IMR-90 (cell line): ENCODE measurements at regions not wholly inside any gene's neighbourhood (a gene's known extent, or its start where the extent isn't known, plus 50 kb on each side); places are given as distances from the start of the nearest gene placed in this dataset.

Experiments used
- ATAC-seq: fragments of 200-7000 bp; cut with Tn5 transposase; 2 replicates; pipeline ENCODE4 v1.9.1; 2020; ENCODE audit warnings: low read depth, mild to moderate bottlenecking, moderate library complexity
- BruUV-seq: library from RNA; stranded (reverse); fragments of 400-500 nt; replicated peaks from 2 replicates; lab custom pipeline; 2021; lab: Mats Ljungman, UMichigan
- CTCF ChIA-PET: fragments of 300-600 bp; formaldehyde crosslinking; extraction: SDS; loops from one replicate; lab custom pipeline; 2021; ENCODE audit warnings: antibody characterized with exemption; lab: Yijun Ruan, JAX
- POLR2A ChIA-PET: fragments of 300-600 bp; sonication (Branson Sonifier 250); formaldehyde crosslinking; loops from one replicate; lab custom pipeline; 2022; ENCODE audit warnings: antibody characterized with exemption; ENCODE audit not compliant: unreplicated experiment; lab: Charles Lee
- DNase-seq: peaks from one replicate; pipeline ENCODE4 v3.0.0; 2013
- H2AFZ ChIP-seq: replicated peaks from 2 replicates; pipeline ENCODE3; 2013; ENCODE audit warnings: low read length, mild to moderate bottlenecking; ENCODE audit not compliant: poor library complexity
- H2AK5ac ChIP-seq: 2 replicates; pipeline ENCODE4 v1.6.1; 2013; ENCODE audit warnings: low read depth, low read length, inconsistent platforms
- H2AK9ac ChIP-seq: replicated peaks from 2 replicates; pipeline ENCODE3; 2013; ENCODE audit warnings: mild to moderate bottlenecking, low read depth, low read length, moderate library complexity; ENCODE audit not compliant: poor library complexity
- H2BK120ac ChIP-seq: 2 replicates; pipeline ENCODE4 v1.6.1; 2013; ENCODE audit warnings: low read depth, low read length, inconsistent platforms
- H2BK15ac ChIP-seq: 3 replicates; pipeline ENCODE4 v1.6.1; 2013; ENCODE audit warnings: low read depth, low read length, inconsistent platforms
- H2BK20ac ChIP-seq: 2 replicates; pipeline ENCODE4 v1.6.1; 2013; ENCODE audit warnings: low read depth, mild to moderate bottlenecking, inconsistent platforms, low read length, moderate library complexity
- H2BK5ac ChIP-seq: 2 replicates; pipeline ENCODE4 v1.6.1; 2013; ENCODE audit warnings: mild to moderate bottlenecking, low read depth, low read length, inconsistent platforms; ENCODE audit not compliant: poor library complexity, severe bottlenecking
- H3K14ac ChIP-seq: replicated peaks from 2 replicates; pipeline ENCODE4 v1.6.1; 2013; ENCODE audit warnings: low read depth, low read length, inconsistent platforms
- H3K18ac ChIP-seq: 2 replicates; pipeline ENCODE4 v1.6.1; 2013; ENCODE audit warnings: low read depth, low read length, control low read depth
- H3K23ac ChIP-seq: 2 replicates; pipeline ENCODE4 v1.6.1; 2013; ENCODE audit warnings: low read depth, low read length, inconsistent platforms
- H3K27ac ChIP-seq: 2 replicates; pipeline ENCODE4 v1.5.1; 2013; ENCODE audit warnings: mild to moderate bottlenecking, control low read depth, low read length; ENCODE audit not compliant: insufficient read depth
- H3K27me3 ChIP-seq: 2 replicates; pipeline ENCODE4 v1.6.1; 2013; ENCODE audit warnings: low read length; ENCODE audit not compliant: control insufficient read depth, insufficient read depth
- H3K36me3 ChIP-seq: 2 replicates; pipeline ENCODE4 v1.6.1; 2013; ENCODE audit warnings: low read length, mixed read lengths; ENCODE audit not compliant: control insufficient read depth, insufficient read depth
- H3K4ac ChIP-seq: 2 replicates; pipeline ENCODE4 v1.6.1; 2013; ENCODE audit warnings: low read depth, low read length, inconsistent platforms
- H3K4me1 ChIP-seq: 2 replicates; pipeline ENCODE4 v1.6.1; 2013; ENCODE audit warnings: low read length, mixed read lengths; ENCODE audit not compliant: control insufficient read depth, insufficient read depth
- H3K4me2 ChIP-seq: 2 replicates; pipeline ENCODE4 v1.6.1; 2013; ENCODE audit warnings: low read depth, mild to moderate bottlenecking, control low read depth, low read length, moderate library complexity
- H3K4me3 ChIP-seq: 2 replicates; pipeline ENCODE4 v1.5.1; 2013; ENCODE audit warnings: low read depth, mild to moderate bottlenecking, control low read depth, low read length, moderate library complexity; ENCODE audit not compliant: insufficient read depth
- H3K56ac ChIP-seq: 2 replicates; pipeline ENCODE4 v1.6.1; 2013; ENCODE audit warnings: low read length, inconsistent platforms; ENCODE audit not compliant: insufficient read depth; ENCODE audit errors: extremely low read depth
- H3K79me1 ChIP-seq, 2 experiments: 2 replicates each; pipeline ENCODE4 v1.6.1; 2013; ENCODE audit warnings: low read length in 2 of 2, inconsistent platforms in 1 of 2, low read depth in 1 of 2
- H3K9ac ChIP-seq: 2 replicates; pipeline ENCODE4 v1.6.1; 2013; ENCODE audit warnings: low read depth, low read length, control low read depth
- H3K9me1 ChIP-seq: 2 replicates; pipeline ENCODE4 v1.6.1; 2013; ENCODE audit warnings: low read length, inconsistent platforms; ENCODE audit not compliant: insufficient read depth
- H3K9me3 ChIP-seq: 2 replicates; pipeline ENCODE4 v1.6.1; 2013; ENCODE audit warnings: low read length; ENCODE audit not compliant: control insufficient read depth, insufficient read depth
- H4K20me1 ChIP-seq: 2 replicates; pipeline ENCODE4 v1.6.1; 2013; ENCODE audit warnings: low read length, inconsistent platforms; ENCODE audit not compliant: insufficient read depth
- H4K5ac ChIP-seq: 2 replicates; pipeline ENCODE4 v1.6.1; 2013; ENCODE audit warnings: mild to moderate bottlenecking, low read depth, low read length, control low read depth
- H4K8ac ChIP-seq, 2 experiments: 2 replicates each; pipeline ENCODE4 v1.6.1; 2013; ENCODE audit warnings: low read depth in 2 of 2, low read length in 2 of 2, control low read depth in 1 of 2, inconsistent platforms in 1 of 2
- H4K91ac ChIP-seq: 2 replicates; pipeline ENCODE4 v1.6.1; 2013; ENCODE audit warnings: low read depth, low read length, inconsistent platforms; ENCODE audit not compliant: insufficient read depth
- CTCF ChIP-seq: conservative IDR thresholded peaks from 2 replicates; pipeline ENCODE4 v1.5.1; 2012; ENCODE audit warnings: mild to moderate bottlenecking, low read depth, low read length, improper control_type of control experiment
- ELK1 ChIP-seq: fragments of 150-350 bp; IDR thresholded peaks from 2 replicates; pipeline ENCODE4 v1.6.1; 2016; ENCODE audit warnings: low read depth, mild to moderate bottlenecking, low read length, moderate library complexity, borderline replicate concordance
- FOS ChIP-seq: fragments of 150-350 bp; IDR thresholded peaks from 2 replicates; pipeline ENCODE4 v1.6.1; 2016; ENCODE audit warnings: low read depth, low read length
- MAZ ChIP-seq: IDR thresholded peaks from 2 replicates; pipeline ENCODE4 v1.6.1; 2012; ENCODE audit warnings: low read depth, mild to moderate bottlenecking, low read length, improper control_type of control experiment, moderate library complexity, borderline replicate concordance
- RCOR1 ChIP-seq: IDR thresholded peaks from 2 replicates; pipeline ENCODE4 v1.6.1; 2012; ENCODE audit warnings: mild to moderate bottlenecking, low read length, improper control_type of control experiment; ENCODE audit not compliant: insufficient replicate concordance
- SMC3 ChIP-seq: fragments of 150-350 bp; IDR thresholded peaks from 2 replicates; pipeline ENCODE4 v1.6.1; 2016; ENCODE audit warnings: low read depth, mild to moderate bottlenecking, antibody characterized with exemption, low read length, moderate library complexity
- USF2 ChIP-seq: fragments of 150-350 bp; IDR thresholded peaks from 2 replicates; pipeline ENCODE4 v1.6.1; 2017; ENCODE audit warnings: mild to moderate bottlenecking, antibody characterized with exemption, low read length, low read depth
- WGBS, 2 experiments: methylation state at CpG; one replicate each; pipeline versions ENCODE4 v1.1.5 to v1.1.7; 2013; ENCODE audit warnings: missing lambda C conversion rate in 2 of 2; ENCODE audit not compliant: insufficient read length in 1 of 2; ENCODE audit errors: extremely low coverage in 2 of 2; 5-methylcytosine and 5-hydroxymethylcytosine counted together
- dilution Hi-C: fragments of 300-500 bp; cut with HindIII; formaldehyde crosslinking; loops from one replicate; pipeline ENCODE4 v1.14.3; 2018; ENCODE audit warnings: low sequenced_read_pairs; ENCODE audit not compliant: unreplicated experiment
- in situ Hi-C: fragments of 300-500 bp; cut with MboI; formaldehyde crosslinking; loops from 3 replicates; pipeline ENCODE4 v1.14.3; 2019; ENCODE audit warnings: low sequenced_read_pairs, inconsistent platforms, mixed read lengths
- intact Hi-C: fragments of 100-400 bp; cut with micrococcal nuclease; formaldehyde crosslinking; loops from 2 replicates; pipeline ENCODE4 v1.10.0; 2022

- Histone ChIP-seq H3K27me3 (no peaks in the 10 kb centered on the region), H3K79me1 (no peaks in the 10 kb centered on the region), H3K9me1 (no peaks in the 10 kb centered on the region), H2BK5ac (no peak overlapping the region), H3K9ac (no peak overlapping the region), H4K91ac (no peak overlapping the region), H2AK5ac (no peak overlapping the region), H3K27ac (no peak overlapping the region), H3K23ac (no peak overlapping the region), H3K4ac (no peak overlapping the region), H4K8ac (no peak overlapping the region), H3K4me2 (no peak overlapping the region), H2BK120ac (no peak overlapping the region), H3K4me3 (no peak overlapping the region), H2AFZ (no peak overlapping the region), H3K36me3 (no peaks in the 10 kb centered on the region), H4K5ac (no peak overlapping the region), H2BK15ac (no peak overlapping the region), H3K4me1 (no peaks in the 10 kb centered on the region), H3K14ac (no peak overlapping the region), H3K9me3 (no peaks in the 10 kb centered on the region), H2AK9ac (no peak overlapping the region), H2BK20ac (no peak overlapping the region), H3K56ac (no peak overlapping the region), H3K18ac (no peak overlapping the region), H4K20me1 (no peaks in the 10 kb centered on the region)
- in situ Hi-C loops (no loop called here), intact Hi-C loops (no loop called here), dilution Hi-C loops (no loop called here)
- no CpG with 5 or more reads among the region's 6 CpGs for WGBS, 2 experiments
- ATAC-seq (no peak), DNase-seq (no peak)
- TF ChIP-seq ELK1 (no peak), RCOR1 (no peak), SMC3 (no peak), MAZ (no peak), FOS (no peak), CTCF (no peak), USF2 (no peak)
- ChIA-PET POLR2A (no interaction called here), CTCF (no interaction called here)
- BruUV-seq = no TSS peak
These were observed 141.9 kb downstream of the TMEM132E start for GRCh38 chr17:34721326-34721725.
